Stimulated activated effector memory CD8-positive, alpha-beta T cell treated with anti-CD3 and anti-CD28 coated beads, Interleukin-12 subunit alpha, Interleukin-12 subunit beta, amount 100 ng/mL, for 72 hours (primary cell): ENCODE measurements at regions not wholly inside any gene's neighbourhood (a gene's known extent, or its start where the extent isn't known, plus 50 kb on each side); places are given as distances from the start of the nearest gene placed in this dataset.
"Not testable (repeated sequence)": the region's sequence is repeated elsewhere in the genome, so short reads cannot be mapped to it uniquely, and the experiment has no call there.

Experiments used
- ATAC-seq: fragments of 150-1000 bp; cut with Tn5 transposase; 2 replicates; pipeline ENCODE4 v1.10.0; 2021
- DNase-seq, 2 donors: peaks; one replicate each; pipeline ENCODE4 v3.0.0; 2021 to 2022; ENCODE audit warnings: low spot score in 2 of 2
- H3K27ac Mint-ChIP-seq: one replicate; pipeline ENCODE4 v1.8.0; 2022; ENCODE audit warnings: mild to moderate bottlenecking, mixed read lengths
- H3K36me3 Mint-ChIP-seq: one replicate; pipeline ENCODE4 v1.8.0; 2022; ENCODE audit warnings: mild to moderate bottlenecking, mixed read lengths
- H3K4me1 Mint-ChIP-seq: one replicate; pipeline ENCODE4 v1.8.0; 2022; ENCODE audit warnings: mixed read lengths
- H3K4me3 Mint-ChIP-seq: one replicate; pipeline ENCODE4 v1.8.0; 2022; ENCODE audit warnings: mild to moderate bottlenecking, mixed read lengths
- H3K9me3 Mint-ChIP-seq: one replicate; pipeline ENCODE4 v1.8.0; 2022; ENCODE audit warnings: mixed read lengths

DNA sequence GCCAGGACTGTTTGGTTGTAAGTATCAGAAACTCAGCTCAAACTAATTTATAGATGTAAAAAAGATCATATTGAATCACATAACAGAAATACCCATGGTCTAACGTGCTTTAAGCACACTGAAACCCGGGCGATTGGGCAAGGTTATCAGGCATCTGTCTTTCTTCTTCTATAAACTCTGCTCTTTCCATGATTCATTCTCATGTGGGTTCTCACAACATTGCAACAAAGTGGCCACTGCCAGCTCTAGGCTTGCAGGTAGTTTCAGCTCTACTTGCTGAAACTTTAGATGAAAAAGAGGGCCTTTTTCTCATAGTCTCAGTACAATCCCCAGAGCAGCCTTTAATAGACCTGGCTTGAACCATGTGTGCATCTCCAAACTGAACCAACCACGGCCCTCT lies 456.1 kb downstream of the MFSD1 start:
- Mint-ChIP-seq H3K9me3 (peaks cover 5% of the 10 kb centered on the region), H3K4me1 (no peaks in the 10 kb centered on the region), H3K36me3 (no peaks in the 10 kb centered on the region), H3K4me3 (no peak overlapping the region), H3K27ac (no peak overlapping the region)
- ATAC-seq (no peak), DNase-seq (no peak)

DNA sequence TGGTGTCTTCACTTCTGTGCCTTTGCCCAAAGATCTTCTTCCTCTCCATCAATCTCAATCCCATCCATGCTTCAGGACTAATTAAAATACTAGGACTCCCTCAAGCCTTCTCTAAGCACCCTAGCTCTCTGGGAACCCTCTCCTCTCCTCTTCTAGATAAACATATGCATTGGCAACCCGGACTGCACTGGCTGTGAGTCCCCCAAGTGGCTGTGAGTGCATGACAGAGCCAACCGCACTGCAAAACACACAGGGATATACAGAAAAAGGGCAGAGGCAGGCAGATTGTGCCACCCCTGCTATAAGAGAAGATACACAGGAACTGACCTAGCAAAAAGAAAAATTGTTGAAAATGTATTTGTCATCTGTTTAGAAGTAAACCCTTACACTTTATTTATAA lies 457.1 kb downstream of the MFSD1 start:
- no peak overlapping the region for H3K4me3 Mint-ChIP-seq
- ATAC-seq (no peak), DNase-seq (no peak)
- H3K36me3 Mint-ChIP-seq, result no peaks in the 10 kb centered on the region
- no peaks in the 10 kb centered on the region for H3K4me1 Mint-ChIP-seq
- H3K9me3 Mint-ChIP-seq, result peaks cover 2% of the 10 kb centered on the region
- H3K27ac Mint-ChIP-seq, result no peak overlapping the region

DNA sequence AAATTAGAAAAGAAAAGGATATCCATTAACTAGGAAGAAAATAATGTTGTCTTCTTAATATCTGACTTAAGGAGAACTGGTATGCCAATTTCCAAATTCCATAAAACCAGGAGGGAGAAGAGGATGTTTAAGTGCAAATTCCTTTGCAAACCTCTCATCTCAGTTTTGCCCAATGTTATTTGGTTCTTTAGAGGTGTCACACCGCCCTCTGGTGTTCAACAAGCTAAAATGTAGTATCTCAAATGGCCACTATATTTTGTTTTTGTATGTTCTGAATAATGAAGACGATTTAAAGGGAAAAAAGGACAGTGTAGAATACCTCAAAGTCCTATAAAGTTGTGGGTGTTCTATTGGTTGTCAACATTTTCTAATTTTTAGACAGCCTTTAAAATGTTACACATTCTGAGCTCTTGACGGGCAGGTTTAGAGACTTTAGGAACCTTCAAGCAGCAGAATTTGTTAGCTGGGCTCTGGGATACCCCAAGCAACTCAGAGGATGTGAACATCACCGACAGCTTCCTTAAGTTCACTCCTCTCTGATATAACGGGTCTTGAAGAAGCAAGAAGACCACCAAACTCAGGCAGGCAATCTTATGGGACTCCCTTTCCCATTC lies 458.3 kb downstream of the MFSD1 start:
- Mint-ChIP-seq H3K9me3 (peaks cover 2% of the 10 kb centered on the region), H3K36me3 (no peaks in the 10 kb centered on the region), H3K27ac (no peak overlapping the region), H3K4me3 (no peak overlapping the region), H3K4me1 (no peaks in the 10 kb centered on the region)
- no peak for DNase-seq
- ATAC-seq, result no peak

DNA sequence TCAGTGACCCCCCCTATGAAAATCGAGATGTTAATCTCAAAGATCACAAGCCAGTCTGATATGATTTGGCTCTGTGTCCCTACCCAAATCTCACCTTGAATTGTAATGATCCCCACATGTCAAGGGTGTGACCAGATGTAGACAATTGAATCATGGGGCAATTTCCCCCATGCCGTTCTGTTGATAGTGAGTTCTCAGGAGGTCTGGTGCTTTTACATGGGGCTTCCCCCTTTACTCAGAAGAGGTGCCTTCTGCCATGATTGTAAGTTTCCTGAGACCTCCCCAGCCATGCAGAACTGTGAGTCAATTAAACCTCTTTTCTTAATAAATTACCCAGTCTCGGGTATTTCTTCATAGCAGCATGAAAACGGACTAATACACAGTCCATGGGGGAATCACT lies 459.5 kb downstream of the MFSD1 start:
- DNase-seq, H3K9me3 Mint-ChIP-seq, H3K36me3 Mint-ChIP-seq, H3K27ac Mint-ChIP-seq, H3K4me1 Mint-ChIP-seq, ATAC-seq, H3K4me3 Mint-ChIP-seq: not testable (repeated sequence)

DNA sequence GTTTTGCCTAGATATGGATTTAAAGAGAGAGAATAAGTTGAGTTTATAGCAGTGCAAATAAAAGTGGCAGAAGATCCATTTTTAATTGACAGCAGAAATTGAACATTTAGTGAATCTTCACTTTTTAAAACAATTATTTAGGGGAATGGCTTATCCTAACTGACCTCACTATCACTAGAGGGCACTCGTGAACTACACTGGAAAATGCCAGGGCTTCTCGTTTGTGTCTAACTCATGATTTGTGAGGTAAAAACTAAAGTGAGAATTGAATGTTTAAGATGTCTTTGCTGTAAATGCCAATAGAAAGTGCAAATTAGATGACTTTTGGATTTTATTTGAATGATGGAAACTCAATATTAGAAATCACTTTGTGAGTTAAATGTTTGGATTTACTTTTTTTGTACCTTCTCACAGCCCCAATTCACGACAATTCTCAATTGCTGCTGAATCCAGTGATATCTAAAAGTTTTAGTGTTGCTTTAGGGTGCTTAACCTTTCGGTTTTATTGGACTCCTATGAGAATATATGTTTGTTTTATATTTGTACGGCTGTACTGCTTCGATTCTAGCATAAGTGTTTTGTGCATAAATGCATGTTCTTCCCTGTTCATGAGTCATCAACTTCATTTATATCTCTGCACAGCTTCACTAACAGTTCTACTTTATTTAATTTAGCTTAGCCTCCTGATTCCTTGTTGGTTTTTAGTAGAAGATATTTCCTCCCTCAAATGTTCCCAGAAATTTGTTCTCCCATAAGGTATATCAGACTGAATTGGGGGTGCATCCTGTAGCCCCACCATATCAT lies 462.1 kb downstream of the MFSD1 start:
- no peak overlapping the region for H3K27ac Mint-ChIP-seq
- no peak overlapping the region for H3K4me3 Mint-ChIP-seq
- H3K9me3 Mint-ChIP-seq, result peaks cover 2% of the 10 kb centered on the region
- no peaks in the 10 kb centered on the region for H3K4me1 Mint-ChIP-seq
- DNase-seq (no peak), ATAC-seq (no peak)
- H3K36me3 Mint-ChIP-seq, result no peaks in the 10 kb centered on the region

DNA sequence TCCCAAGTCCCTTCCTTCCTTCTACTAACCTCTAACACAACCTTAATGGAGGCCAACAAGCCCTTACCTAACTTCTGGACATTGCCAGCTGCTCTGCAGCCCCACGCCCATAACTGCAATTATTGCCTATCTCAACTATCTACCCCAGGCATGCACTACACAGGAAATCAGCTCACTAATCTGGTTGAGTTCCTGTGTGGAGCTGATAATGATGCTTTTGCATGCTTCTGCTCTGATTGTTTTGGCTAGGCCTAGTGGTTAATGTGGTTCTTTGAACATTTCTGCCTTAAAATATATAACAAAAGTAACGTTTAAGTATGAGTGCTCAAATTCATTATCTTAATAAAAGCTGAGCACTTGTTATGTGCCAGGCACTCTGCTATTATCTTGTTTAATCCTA lies 463.9 kb downstream of the MFSD1 start:
- Mint-ChIP-seq H3K9me3 (peaks cover 2% of the 10 kb centered on the region), H3K4me3 (no peak overlapping the region), H3K27ac (no peak overlapping the region), H3K36me3 (no peaks in the 10 kb centered on the region), H3K4me1 (no peaks in the 10 kb centered on the region)
- ATAC-seq (no peak), DNase-seq (no peak)

DNA sequence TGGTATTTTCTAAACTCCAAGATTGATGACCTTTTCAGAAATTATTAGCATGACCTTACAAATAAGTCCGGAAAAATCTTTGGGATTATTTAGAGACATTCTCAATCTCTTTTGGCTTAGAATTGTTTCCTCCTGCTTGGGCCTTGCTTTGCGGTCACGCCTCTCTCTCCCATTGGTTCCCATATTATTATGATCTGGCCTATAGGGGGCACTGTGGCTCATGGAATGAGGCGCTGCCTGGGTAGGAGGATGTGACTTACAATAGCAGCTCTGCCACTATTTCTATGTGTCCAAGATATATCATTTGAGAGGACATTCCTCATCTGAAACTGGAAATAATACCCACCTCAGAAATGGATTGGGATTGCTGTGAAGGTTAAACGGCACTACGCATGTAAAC lies 464.9 kb downstream of the MFSD1 start:
- no peak for ATAC-seq
- Mint-ChIP-seq H3K36me3 (no peaks in the 10 kb centered on the region), H3K9me3 (peaks cover 2% of the 10 kb centered on the region), H3K27ac (no peak overlapping the region), H3K4me3 (no peak overlapping the region), H3K4me1 (no peaks in the 10 kb centered on the region)
- DNase-seq, result no peak

DNA sequence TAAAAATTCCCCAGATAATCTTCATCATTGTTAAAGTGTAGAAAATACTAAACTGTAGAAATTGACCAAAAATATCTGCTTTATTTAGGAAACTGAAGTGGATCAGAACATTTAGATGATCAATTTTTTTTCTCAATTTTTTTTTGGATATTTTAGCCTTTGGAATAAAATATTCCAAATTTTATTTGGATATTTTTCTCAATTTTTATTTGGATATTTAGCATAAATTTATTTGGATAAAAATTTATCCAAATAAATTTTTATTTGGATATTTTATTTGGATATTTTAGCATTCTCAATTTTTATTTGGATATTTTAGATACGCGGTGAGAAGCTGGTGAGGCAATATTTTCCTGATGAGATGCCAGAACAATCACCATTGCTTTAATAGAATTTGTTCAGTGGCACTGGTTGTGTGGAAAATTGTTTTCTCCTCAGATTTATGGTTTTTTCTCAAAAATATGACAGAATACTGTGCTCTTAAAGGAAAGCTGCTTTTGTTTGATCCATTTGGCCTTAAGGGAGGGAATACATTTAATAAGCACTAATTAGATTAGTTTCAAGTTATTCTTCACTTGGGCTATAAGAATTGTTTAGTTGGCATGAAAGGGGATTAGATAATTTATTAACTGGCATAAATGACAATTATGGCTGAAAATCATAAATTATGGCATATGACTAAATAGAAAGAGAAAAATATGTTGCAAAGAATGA lies 470.1 kb downstream of the MFSD1 start:
- Mint-ChIP-seq H3K4me3 (no peak overlapping the region), H3K9me3 (peaks cover 3% of the 10 kb centered on the region), H3K27ac (no peak overlapping the region), H3K4me1 (no peaks in the 10 kb centered on the region), H3K36me3 (no peaks in the 10 kb centered on the region)
- no peak for DNase-seq
- no peak for ATAC-seq

DNA sequence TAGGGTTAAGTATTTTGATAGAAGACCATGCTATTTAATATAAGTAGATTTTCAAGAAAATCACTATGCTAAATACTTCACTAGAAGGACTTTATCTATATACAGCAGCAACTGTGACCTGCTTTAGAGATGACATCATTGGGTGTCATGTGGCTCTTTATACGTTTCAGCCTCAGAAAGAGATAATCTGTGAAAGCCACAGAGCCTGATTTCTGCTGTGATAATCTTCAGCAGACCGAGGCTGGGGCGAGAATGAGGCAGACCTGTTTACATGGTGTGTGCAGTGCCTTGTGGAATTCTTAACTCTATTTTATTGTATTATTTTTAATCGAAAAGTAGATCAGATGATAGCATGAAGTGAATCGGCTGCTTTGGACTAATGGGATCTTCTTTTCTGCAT lies 471.2 kb downstream of the MFSD1 start:
- Mint-ChIP-seq H3K4me3 (no peak overlapping the region), H3K4me1 (no peaks in the 10 kb centered on the region), H3K9me3 (peaks cover 3% of the 10 kb centered on the region), H3K36me3 (no peaks in the 10 kb centered on the region), H3K27ac (no peak overlapping the region)
- DNase-seq (no peak), ATAC-seq (no peak)

DNA sequence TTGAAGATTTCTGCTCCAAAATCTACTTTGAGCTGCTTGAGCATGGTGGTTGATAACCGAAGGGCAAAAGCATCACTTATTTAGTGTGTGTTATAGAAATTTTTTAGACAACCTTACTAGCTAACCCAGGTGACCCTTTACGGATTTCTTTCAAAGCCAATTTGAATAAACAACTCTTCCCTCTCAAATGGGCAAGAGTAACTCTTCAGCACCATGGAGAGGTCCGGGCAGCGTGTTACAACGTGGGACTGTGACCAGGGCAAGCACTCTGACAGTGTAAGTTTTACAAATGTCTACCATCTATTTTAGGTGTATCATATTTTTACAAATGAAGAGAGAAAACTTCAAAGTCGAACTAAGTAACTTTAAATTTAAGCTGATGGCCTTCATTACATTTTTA lies 471.8 kb downstream of the MFSD1 start:
- Mint-ChIP-seq H3K4me1 (no peaks in the 10 kb centered on the region), H3K9me3 (peaks cover 3% of the 10 kb centered on the region), H3K27ac (no peak overlapping the region), H3K4me3 (no peak overlapping the region), H3K36me3 (no peaks in the 10 kb centered on the region)
- ATAC-seq (no peak), DNase-seq (no peak)

DNA sequence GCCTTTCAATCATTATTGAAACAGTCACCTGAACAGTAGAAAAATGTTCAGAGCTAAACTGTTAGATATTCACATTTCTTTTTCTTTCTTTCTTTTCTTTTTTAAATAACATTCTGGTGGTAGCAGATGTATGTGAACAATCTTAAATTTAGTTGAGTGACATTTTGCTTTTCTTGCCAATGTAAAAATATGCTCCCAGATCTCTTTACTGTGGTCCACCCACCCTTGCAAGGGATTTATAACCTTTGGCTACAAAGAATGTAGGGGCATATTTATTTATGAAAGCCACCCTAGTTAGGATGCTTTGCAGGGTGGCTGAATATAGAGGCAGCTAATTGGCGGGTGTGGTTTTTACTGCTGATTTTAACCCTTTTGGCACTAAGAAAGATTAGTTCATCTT lies 473.9 kb downstream of the MFSD1 start:
- ATAC-seq (no peak), DNase-seq (no peak)
- no peak overlapping the region for H3K27ac Mint-ChIP-seq
- H3K36me3 Mint-ChIP-seq, result no peaks in the 10 kb centered on the region
- H3K4me3 Mint-ChIP-seq, result no peak overlapping the region
- peaks cover 6% of the 10 kb centered on the region for H3K9me3 Mint-ChIP-seq
- H3K4me1 Mint-ChIP-seq, result no peaks in the 10 kb centered on the region

DNA sequence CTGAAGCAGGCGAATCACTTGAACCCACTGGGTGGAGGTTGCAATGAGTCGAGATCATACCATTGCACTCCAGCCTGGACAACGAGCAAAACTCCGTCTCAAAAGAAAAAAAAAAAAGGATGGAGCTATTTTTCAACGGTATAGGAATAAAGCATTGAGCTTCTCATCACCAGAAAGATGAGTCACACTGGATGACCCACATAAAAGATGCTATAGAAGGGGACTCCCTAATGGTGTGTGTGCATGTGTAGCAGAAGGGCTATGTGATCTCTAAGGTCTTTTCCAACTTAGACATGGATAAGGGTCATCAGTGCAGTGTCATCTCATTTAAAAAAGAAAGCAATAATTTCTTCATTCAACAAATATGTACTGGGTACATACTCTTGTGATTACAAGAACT lies 476.0 kb downstream of the MFSD1 start:
- H3K9me3 Mint-ChIP-seq, result peaks cover 6% of the 10 kb centered on the region
- H3K4me1 Mint-ChIP-seq, result no peaks in the 10 kb centered on the region
- H3K4me3 Mint-ChIP-seq, result no peak overlapping the region
- H3K27ac Mint-ChIP-seq, result no peak overlapping the region
- ATAC-seq (no peak), DNase-seq (no peak)
- no peaks in the 10 kb centered on the region for H3K36me3 Mint-ChIP-seq

DNA sequence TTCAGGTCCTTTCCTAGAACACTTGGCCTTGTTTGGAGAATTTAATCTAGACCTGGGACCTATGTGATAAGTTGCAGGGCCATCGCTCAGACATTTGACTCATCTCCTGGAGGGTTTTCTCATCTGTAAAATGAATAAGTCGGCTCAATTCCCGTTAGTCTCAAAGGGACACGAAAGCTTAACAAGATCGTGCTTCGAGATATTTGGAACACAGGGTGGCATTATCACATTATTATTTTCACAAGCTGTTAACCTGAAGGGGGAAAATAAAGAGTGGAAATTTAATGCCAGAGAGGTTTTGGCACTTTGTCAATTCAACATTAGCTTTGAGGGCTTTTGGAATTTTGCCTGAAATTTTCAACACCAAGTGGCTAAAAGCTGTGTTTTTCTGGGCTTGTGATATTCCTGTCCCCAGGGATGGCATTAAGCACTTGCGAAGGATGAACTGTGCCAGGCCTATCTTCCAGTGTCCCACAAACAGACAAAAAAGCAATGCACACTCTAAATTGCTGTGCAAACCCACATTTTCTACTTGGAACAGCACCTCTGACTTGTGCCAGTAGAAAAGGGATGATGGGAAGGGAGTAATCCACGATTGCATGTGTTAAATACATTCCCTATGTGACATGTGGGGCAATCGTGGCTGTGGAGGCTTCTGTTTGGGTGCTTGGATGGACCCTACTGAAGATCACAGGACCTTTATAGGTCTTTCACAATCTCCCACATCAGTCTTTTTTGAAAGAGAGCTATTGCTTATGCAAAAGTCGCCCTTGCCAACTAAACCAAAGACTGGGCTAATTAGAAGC lies 478.7 kb downstream of the MFSD1 start:
- no peak overlapping the region for H3K27ac Mint-ChIP-seq
- ATAC-seq (no peak), DNase-seq (no peak)
- peaks cover 6% of the 10 kb centered on the region for H3K9me3 Mint-ChIP-seq
- H3K4me1 Mint-ChIP-seq, result no peaks in the 10 kb centered on the region
- no peaks in the 10 kb centered on the region for H3K36me3 Mint-ChIP-seq
- no peak overlapping the region for H3K4me3 Mint-ChIP-seq

DNA sequence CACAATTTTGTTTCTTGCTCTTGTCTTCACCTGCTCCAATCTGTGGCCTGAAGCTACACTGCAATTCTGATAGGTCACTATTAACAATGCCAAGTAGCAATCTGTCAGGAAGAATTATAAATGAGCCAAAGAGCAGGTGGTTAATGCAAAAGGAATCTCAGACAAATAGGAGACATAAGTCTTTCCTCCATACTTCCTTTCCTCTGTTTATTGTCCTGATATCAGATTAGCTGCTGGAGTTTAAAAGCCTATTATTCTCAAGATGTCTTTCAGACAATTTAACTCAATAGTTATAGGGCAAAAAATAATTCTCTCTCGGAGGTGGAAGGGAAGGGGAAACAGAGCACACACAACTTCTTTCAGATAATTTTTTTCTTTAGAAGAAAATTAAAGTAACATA lies 491.6 kb downstream of the MFSD1 start:
- H3K4me3 Mint-ChIP-seq, result no peak overlapping the region
- H3K36me3 Mint-ChIP-seq, result no peaks in the 10 kb centered on the region
- ATAC-seq, result no peak
- no peaks in the 10 kb centered on the region for H3K4me1 Mint-ChIP-seq
- no peak overlapping the region for H3K27ac Mint-ChIP-seq
- H3K9me3 Mint-ChIP-seq, result peaks cover 6% of the 10 kb centered on the region
- no peak for DNase-seq

DNA sequence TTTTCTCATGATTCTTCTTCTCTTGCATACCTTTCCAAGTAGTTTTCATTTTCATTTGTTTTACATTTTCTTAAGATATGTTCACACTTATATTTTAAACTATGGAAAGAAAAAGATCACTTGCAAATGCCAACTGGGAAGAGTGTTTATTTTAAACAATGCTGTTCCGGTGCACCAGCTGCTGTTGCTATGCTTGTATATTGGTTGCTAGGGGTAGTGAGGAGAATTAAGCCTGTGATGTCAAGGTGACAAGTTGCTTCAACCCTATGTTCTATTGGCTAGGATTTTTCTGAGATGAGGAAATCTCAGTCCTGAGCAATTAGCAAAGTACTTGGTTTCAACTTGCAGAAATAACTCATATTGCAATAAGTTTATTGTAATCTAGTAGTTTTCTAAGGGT lies 500.1 kb downstream of the MFSD1 start:
- no peak for ATAC-seq
- no peak for DNase-seq
- Mint-ChIP-seq H3K9me3 (peaks cover 13% of the 10 kb centered on the region), H3K36me3 (no peaks in the 10 kb centered on the region), H3K4me1 (no peaks in the 10 kb centered on the region), H3K4me3 (no peak overlapping the region), H3K27ac (no peak overlapping the region)
